Fibroblast of villous mesenchyme (primary cell): ENCODE measurements at regions not wholly inside any gene's neighbourhood (a gene's known extent, or its start where the extent isn't known, plus 50 kb on each side); places are given as distances from the start of the nearest gene placed in this dataset.

Experiments
- DNase-seq: peaks from one replicate; pipeline ENCODE4 v3.0.0-alpha.2; 2010; ENCODE audit warnings: low read depth
- H3K4me3 ChIP-seq: 2 replicates; pipeline ENCODE4 v1.5.1; 2011; ENCODE audit warnings: low read depth, mild to moderate bottlenecking, low read length
- CTCF ChIP-seq: IDR thresholded peaks from 2 replicates; pipeline ENCODE4 v1.5.1; 2012; ENCODE audit warnings: low read depth, mild to moderate bottlenecking, low read length; ENCODE audit not compliant: insufficient read depth

DNA sequence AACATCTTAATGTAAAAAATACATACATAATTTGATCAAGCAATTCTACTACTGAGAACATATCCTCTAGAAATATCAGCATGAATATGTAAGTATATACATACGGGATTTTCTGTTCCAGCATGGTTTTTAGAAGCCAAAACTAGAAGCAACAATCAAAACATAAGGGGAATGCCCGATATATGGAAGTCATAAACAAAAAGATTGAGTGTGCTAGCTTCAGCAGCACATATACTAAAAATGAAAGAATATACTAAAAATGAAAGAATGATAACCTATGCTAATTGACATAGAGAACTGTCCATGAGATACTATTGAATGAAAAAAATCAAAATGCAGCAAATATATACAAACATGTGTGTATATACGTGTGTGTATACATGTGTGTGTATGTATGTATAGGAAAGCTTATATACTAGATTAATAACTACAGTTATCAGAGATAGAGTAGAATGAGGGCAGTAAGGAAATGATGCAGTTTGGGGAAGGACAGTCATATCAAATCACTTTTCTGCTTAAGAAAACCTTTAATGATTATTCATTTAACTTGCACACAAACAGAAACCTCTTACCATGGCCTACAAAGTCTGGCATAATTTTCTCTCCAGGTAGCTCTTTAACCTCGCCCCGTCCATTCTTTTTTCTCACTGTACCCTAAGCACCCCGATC, 72.9 kb downstream of the NPY start:
- TF ChIP-seq CTCF, result no peak
- H3K4me3 ChIP-seq, result no peak overlapping the region
- DNase-seq, result no peak

DNA sequence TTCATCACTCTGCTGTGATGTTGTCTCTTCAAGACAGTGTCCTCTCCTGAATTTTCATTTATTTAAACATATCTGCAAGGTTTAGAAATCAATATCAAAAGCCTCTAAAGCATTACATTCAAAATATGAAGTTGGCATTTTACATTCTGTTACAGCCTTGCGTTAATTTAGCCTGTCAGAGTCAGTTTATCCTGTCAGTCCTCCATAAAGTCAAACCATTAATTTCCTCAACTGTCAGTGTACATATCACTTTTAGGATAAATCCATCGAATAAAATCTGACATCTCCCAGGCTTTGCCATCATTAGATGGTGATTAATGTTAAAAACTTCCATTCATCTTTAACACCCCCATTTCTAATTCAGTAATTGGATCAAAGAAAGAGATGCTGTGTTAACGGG, 77.0 kb downstream of the NPY start:
- no peak for DNase-seq
- TF ChIP-seq CTCF, result no peak
- no peak overlapping the region for H3K4me3 ChIP-seq

DNA sequence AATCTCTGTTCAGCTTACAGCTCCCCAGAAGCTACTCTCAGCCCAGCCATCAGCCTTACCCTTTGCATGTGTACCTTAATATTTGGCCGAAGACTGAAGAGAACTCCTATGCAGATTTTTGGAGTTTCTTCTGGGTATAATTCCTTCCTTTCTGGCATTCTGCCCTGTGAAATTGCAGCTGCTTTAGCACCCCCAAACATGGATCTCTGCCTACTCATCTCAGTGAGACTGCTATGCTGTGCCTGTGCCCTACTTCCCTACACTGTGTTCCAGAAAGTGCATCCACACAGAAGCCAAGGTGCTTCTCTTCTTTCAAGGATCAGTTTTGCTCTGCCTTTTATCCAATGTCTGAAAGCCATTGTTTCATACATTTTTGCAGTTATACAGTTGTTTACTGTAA, 81.6 kb downstream of the NPY start:
- TF ChIP-seq CTCF, result no peak
- no peak overlapping the region for H3K4me3 ChIP-seq
- no peak for DNase-seq

GRCh38 chr7:24366876-24367275, 82.9 kb downstream of the NPY start:
- no peak for TF ChIP-seq CTCF
- no peak for DNase-seq
- no peak overlapping the region for H3K4me3 ChIP-seq

DNA sequence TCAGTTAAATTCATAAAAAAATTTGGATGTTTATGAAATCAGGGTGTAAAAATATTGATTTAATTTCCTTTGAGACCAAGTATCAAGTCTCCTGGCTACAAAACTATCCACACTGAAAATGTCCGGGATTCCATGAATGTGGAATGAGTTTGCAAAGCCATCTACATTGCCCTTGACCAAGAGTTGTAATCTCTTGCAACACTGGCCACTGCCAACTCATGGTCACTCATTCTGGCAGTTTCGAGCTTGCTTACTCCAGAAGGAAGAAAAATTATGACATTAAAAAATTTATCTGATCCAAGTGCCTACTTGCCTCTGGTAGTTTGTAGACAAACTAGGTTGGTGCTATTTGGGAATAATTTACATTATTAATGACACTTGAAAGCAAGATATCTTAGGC, 84.2 kb downstream of the NPY start:
- H3K4me3 ChIP-seq, result no peak overlapping the region
- TF ChIP-seq CTCF, result no peak
- DNase-seq, result no peak

- H3K4me3 ChIP-seq, result no peak overlapping the region
- no peak for TF ChIP-seq CTCF
- no peak for DNase-seq
These were observed 86.6 kb downstream of the NPY start for GRCh38 chr7:24370541-24370940.
